Raji (cell line): ENCODE measurements at regions not wholly inside any gene's neighbourhood (a gene's known extent, or its start where the extent isn't known, plus 50 kb on each side); places are given as distances from the start of the nearest gene placed in this dataset.

Experiments
- POLR2A ChIP-seq: IDR thresholded peaks from 2 replicates; pipeline ENCODE4 v1.6.1; 2011; ENCODE audit warnings: low read depth, low read length, control low read depth; ENCODE audit not compliant: insufficient read depth

GRCh38 chrX:39484159-39485068 lies 613.3 kb downstream of the BCOR start:
- no peak for TF ChIP-seq POLR2A

- TF ChIP-seq POLR2A: no peak
Observed at GRCh38 chrX:39487166-39487968, 610.4 kb downstream of the BCOR start.

GRCh38 chrX:39487969-39488330 lies 609.8 kb downstream of the BCOR start:
- no peak for TF ChIP-seq POLR2A

- no peak for TF ChIP-seq POLR2A
Observed at GRCh38 chrX:39491548-39492297, 606.0 kb downstream of the BCOR start.

- TF ChIP-seq POLR2A: no peak
Observed at GRCh38 chrX:39492497-39493162, 605.1 kb downstream of the BCOR start.

- no peak for TF ChIP-seq POLR2A
Observed at GRCh38 chrX:39493168-39493567, 604.6 kb downstream of the BCOR start.

GRCh38 chrX:39497702-39498265 lies 600.0 kb downstream of the BCOR start:
- no peak for TF ChIP-seq POLR2A

GRCh38 chrX:39499996-39500395 lies 597.8 kb downstream of the BCOR start:
- TF ChIP-seq POLR2A: no peak

- TF ChIP-seq POLR2A: no peak
Observed at GRCh38 chrX:39501822-39502221, 595.9 kb downstream of the BCOR start.

- no peak for TF ChIP-seq POLR2A
Observed at GRCh38 chrX:39502486-39502885, 595.3 kb downstream of the BCOR start.

- no peak for TF ChIP-seq POLR2A
Observed at GRCh38 chrX:39504227-39504626, 593.5 kb downstream of the BCOR start.

- TF ChIP-seq POLR2A: no peak
Observed at GRCh38 chrX:39504850-39505259, 592.9 kb downstream of the BCOR start.

GRCh38 chrX:39506131-39506530 lies 591.6 kb downstream of the BCOR start:
- no peak for TF ChIP-seq POLR2A

GRCh38 chrX:39507034-39507433 lies 590.7 kb downstream of the BCOR start:
- no peak for TF ChIP-seq POLR2A

GRCh38 chrX:39507617-39508299 lies 590.0 kb downstream of the BCOR start:
- TF ChIP-seq POLR2A: no peak

- TF ChIP-seq POLR2A: no peak
Observed at GRCh38 chrX:39508300-39508692, 589.5 kb downstream of the BCOR start.
